ENCODE measurements at regions not wholly inside any gene's neighbourhood (a gene's known extent, or its start where the extent isn't known, plus 50 kb on each side); places are given as distances from the start of the nearest gene placed in this dataset.

DNA sequence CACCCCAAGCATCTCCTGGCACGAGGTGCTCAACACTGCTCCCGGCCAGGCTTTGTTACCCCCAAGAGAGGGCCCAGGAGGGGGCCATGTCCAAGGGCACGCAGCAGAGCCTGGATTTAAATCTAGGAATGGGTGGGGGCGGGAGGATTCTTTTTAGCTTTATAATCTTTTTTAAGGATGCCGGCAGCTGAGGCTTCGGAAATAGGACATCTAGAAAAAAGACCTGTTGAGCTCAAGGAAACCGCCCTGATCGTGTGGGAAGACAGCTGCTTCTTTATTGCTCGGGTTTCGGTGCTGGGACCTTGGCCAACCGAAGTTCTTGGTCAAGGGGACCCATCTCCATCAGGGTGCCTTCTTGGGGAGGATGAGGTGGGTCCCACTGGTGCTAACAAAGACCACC is 317.9 kb downstream of the CTTN start:
- ChIA-PET POLR2A (no interaction called here), CTCF (interaction anchor here (0.6 kb wide), 1 partner anchor 125 kb away, joined by 4 read pairs; no protein-coding TSS in a partner anchor)
- Histone ChIP-seq H3K4me3 (ENCODE audit: control insufficient read depth in 1 of 7, extremely low read depth in 1 of 7, insufficient read depth in 4 of 7, low read depth in 2 of 7, low read length in 6 of 7) (no peak overlapping the region), H3K27me3 (replicated peaks in 2 of 5; ENCODE audit: control insufficient read depth in 4 of 5, insufficient read depth in 5 of 5, low read length in 4 of 5) (peaks cover 0 to 96% (median 35%) of the 10 kb centered on the region in 5 experiments), H3K27ac (ENCODE audit: insufficient read depth in 1 of 2, low read depth in 1 of 2, low read length in 2 of 2, poor library complexity in 1 of 2, severe bottlenecking in 2 of 2) (no peak overlapping the region), H3K36me3 (ENCODE audit: control insufficient read depth in 4 of 4, insufficient read depth in 4 of 4, low read length in 3 of 4) (no peaks in the 10 kb centered on the region), H3K9me3 (ENCODE audit: control extremely low read depth in 1 of 5, control insufficient read depth in 4 of 5, insufficient read depth in 2 of 5, low read depth in 1 of 5, low read length in 4 of 5) (peaks cover 0 to 3% (median 0%) of the 10 kb centered on the region in 5 experiments), H3K4me1 (ENCODE audit: control extremely low read depth in 1 of 4, control insufficient read depth in 4 of 4, insufficient read depth in 4 of 4, low read length in 3 of 4) (peaks cover 0 to 12% (median 1%) of the 10 kb centered on the region in 4 experiments)
- no peak for DNase-seq
- 93% methylated on average over 11 of the region's 11 CpGs for WGBS (ENCODE audit: insufficient coverage)

- Histone ChIP-seq H3K4me3 (ENCODE audit: control insufficient read depth in 1 of 7, extremely low read depth in 1 of 7, insufficient read depth in 4 of 7, low read depth in 2 of 7, low read length in 6 of 7) (no peak overlapping the region), H3K4me1 (ENCODE audit: control extremely low read depth in 1 of 4, control insufficient read depth in 4 of 4, insufficient read depth in 4 of 4, low read length in 3 of 4) (peaks cover 0 to 12% (median 1%) of the 10 kb centered on the region in 4 experiments), H3K36me3 (ENCODE audit: control insufficient read depth in 4 of 4, insufficient read depth in 4 of 4, low read length in 3 of 4) (no peaks in the 10 kb centered on the region), H3K27ac (ENCODE audit: insufficient read depth in 1 of 2, low read depth in 1 of 2, low read length in 2 of 2, poor library complexity in 1 of 2, severe bottlenecking in 2 of 2) (no peak overlapping the region), H3K9me3 (ENCODE audit: control extremely low read depth in 1 of 5, control insufficient read depth in 4 of 5, insufficient read depth in 2 of 5, low read depth in 1 of 5, low read length in 4 of 5) (peaks cover 0 to 3% (median 0%) of the 10 kb centered on the region in 5 experiments), H3K27me3 (replicated peaks in 2 of 5; ENCODE audit: control insufficient read depth in 4 of 5, insufficient read depth in 5 of 5, low read length in 4 of 5) (peaks cover 0 to 96% (median 33%) of the 10 kb centered on the region in 5 experiments)
- ChIA-PET POLR2A (no interaction called here), CTCF (interaction anchor here (0.6 kb wide), 1 partner anchor 126 kb away, joined by 4 read pairs; no protein-coding TSS in a partner anchor)
- peak; percentile 30 to 64 (median 44) for DNase-seq
- WGBS (ENCODE audit: insufficient coverage) = 75% methylated on average over 29 of the region's 32 CpGs
Observed at GRCh38 chr11:70716986-70717775, 318.9 kb downstream of the CTTN start.

GRCh38 chr11:70717936-70718595 is 319.7 kb downstream of the CTTN start:
- CTCF ChIA-PET = no interaction called here
- DNase-seq = peak in 2 of 3 donors; percentile 15 to 36
- WGBS (ENCODE audit: insufficient coverage) = 63% methylated on average over 21 of the region's 21 CpGs
- Histone ChIP-seq H3K27me3 (replicated peaks in 2 of 5; ENCODE audit: control insufficient read depth in 4 of 5, insufficient read depth in 5 of 5, low read length in 4 of 5) (peaks cover 0 to 93% (median 31%) of the 10 kb centered on the region in 5 experiments), H3K9me3 (ENCODE audit: control extremely low read depth in 1 of 5, control insufficient read depth in 4 of 5, insufficient read depth in 2 of 5, low read depth in 1 of 5, low read length in 4 of 5) (peaks cover 0 to 3% (median 0%) of the 10 kb centered on the region in 5 experiments), H3K27ac (ENCODE audit: insufficient read depth in 1 of 2, low read depth in 1 of 2, low read length in 2 of 2, poor library complexity in 1 of 2, severe bottlenecking in 2 of 2) (no peak overlapping the region), H3K36me3 (ENCODE audit: control insufficient read depth in 4 of 4, insufficient read depth in 4 of 4, low read length in 3 of 4) (no peaks in the 10 kb centered on the region), H3K4me3 (ENCODE audit: control insufficient read depth in 1 of 7, extremely low read depth in 1 of 7, insufficient read depth in 4 of 7, low read depth in 2 of 7, low read length in 6 of 7) (no peak overlapping the region), H3K4me1 (ENCODE audit: control extremely low read depth in 1 of 4, control insufficient read depth in 4 of 4, insufficient read depth in 4 of 4, low read length in 3 of 4) (peaks cover 0 to 12% (median 1%) of the 10 kb centered on the region in 4 experiments)
- POLR2A ChIA-PET = no interaction called here

DNA sequence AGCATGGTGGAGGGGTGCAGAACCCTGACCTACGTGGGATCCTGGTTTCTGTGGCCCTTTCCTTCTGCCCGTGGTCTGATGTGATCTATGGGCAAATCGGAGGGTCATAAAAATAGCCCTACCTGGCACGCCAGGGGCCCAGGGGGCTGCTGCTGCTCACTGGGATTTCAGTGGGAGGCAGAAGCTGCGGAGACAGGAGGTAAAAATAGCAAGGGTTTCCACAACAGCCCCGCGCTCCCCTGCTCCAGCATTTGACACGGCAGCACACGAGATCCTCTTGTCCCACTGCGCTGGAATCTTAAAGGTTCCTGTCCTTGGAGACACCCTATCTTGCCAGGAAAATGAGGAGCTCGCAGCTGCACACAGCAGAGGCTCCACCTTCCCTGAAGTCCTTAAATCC is 321.2 kb downstream of the CTTN start:
- Histone ChIP-seq H3K27ac (ENCODE audit: insufficient read depth in 1 of 2, low read depth in 1 of 2, low read length in 2 of 2, poor library complexity in 1 of 2, severe bottlenecking in 2 of 2) (no peak overlapping the region), H3K36me3 (ENCODE audit: control insufficient read depth in 4 of 4, insufficient read depth in 4 of 4, low read length in 3 of 4) (no peaks in the 10 kb centered on the region), H3K27me3 (replicated peaks in 2 of 5; ENCODE audit: control insufficient read depth in 4 of 5, insufficient read depth in 5 of 5, low read length in 4 of 5) (peaks cover 0 to 90% (median 29%) of the 10 kb centered on the region in 5 experiments), H3K4me1 (ENCODE audit: control extremely low read depth in 1 of 4, control insufficient read depth in 4 of 4, insufficient read depth in 4 of 4, low read length in 3 of 4) (peaks cover 0 to 12% (median 1%) of the 10 kb centered on the region in 4 experiments), H3K4me3 (ENCODE audit: control insufficient read depth in 1 of 7, extremely low read depth in 1 of 7, insufficient read depth in 4 of 7, low read depth in 2 of 7, low read length in 6 of 7) (no peak overlapping the region), H3K9me3 (ENCODE audit: control extremely low read depth in 1 of 5, control insufficient read depth in 4 of 5, insufficient read depth in 2 of 5, low read depth in 1 of 5, low read length in 4 of 5) (peaks cover 0 to 5% (median 0%) of the 10 kb centered on the region in 5 experiments)
- ChIA-PET CTCF (no interaction called here), POLR2A (no interaction called here)
- no peak for DNase-seq
- 98% methylated on average over 9 of the region's 11 CpGs for WGBS (ENCODE audit: insufficient coverage)

- no peak for DNase-seq
- ChIA-PET CTCF (no interaction called here), POLR2A (no interaction called here)
- H3K36me3 ChIP-seq (ENCODE audit: control insufficient read depth in 4 of 4, insufficient read depth in 4 of 4, low read length in 3 of 4) = no peaks in the 10 kb centered on the region
- H3K4me1 ChIP-seq (ENCODE audit: control extremely low read depth in 1 of 4, control insufficient read depth in 4 of 4, insufficient read depth in 4 of 4, low read length in 3 of 4) = peaks cover 0 to 12% (median 1%) of the 10 kb centered on the region in 4 experiments
- no peak overlapping the region for H3K4me3 ChIP-seq (ENCODE audit: control insufficient read depth in 1 of 7, extremely low read depth in 1 of 7, insufficient read depth in 4 of 7, low read depth in 2 of 7, low read length in 6 of 7)
- no peak overlapping the region for H3K27ac ChIP-seq (ENCODE audit: insufficient read depth in 1 of 2, low read depth in 1 of 2, low read length in 2 of 2, poor library complexity in 1 of 2, severe bottlenecking in 2 of 2)
- H3K27me3 ChIP-seq (replicated peaks in 2 of 5; ENCODE audit: control insufficient read depth in 4 of 5, insufficient read depth in 5 of 5, low read length in 4 of 5) = peaks cover 0 to 85% (median 23%) of the 10 kb centered on the region in 5 experiments
- WGBS (ENCODE audit: insufficient coverage) = 100% methylated on average over 4 of the region's 5 CpGs
- peaks cover 0 to 5% (median 0%) of the 10 kb centered on the region in 5 experiments for H3K9me3 ChIP-seq (ENCODE audit: control extremely low read depth in 1 of 5, control insufficient read depth in 4 of 5, insufficient read depth in 2 of 5, low read depth in 1 of 5, low read length in 4 of 5)
Observed at GRCh38 chr11:70720281-70720680, 322.0 kb downstream of the CTTN start.

DNA sequence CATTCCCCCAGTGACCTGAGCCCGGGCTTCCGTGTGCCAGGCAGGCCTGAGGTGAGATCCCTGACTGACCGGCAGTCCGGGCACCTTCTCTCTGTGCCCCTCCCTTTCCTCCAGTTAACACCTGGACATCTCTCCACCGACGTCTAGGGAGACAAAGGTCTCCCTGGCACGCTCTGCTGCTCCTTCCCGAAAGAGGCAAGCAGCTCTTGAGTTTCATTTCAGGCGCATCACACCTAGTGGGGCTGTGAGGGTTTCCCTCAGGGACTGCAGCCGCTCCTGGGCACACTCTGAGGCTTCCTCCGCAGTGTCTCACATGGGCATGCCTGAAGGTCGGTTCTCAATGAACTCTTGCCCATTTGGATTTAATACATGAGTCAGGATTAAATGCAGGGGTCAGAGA is 322.7 kb downstream of the CTTN start:
- no peak overlapping the region for H3K4me3 ChIP-seq (ENCODE audit: control insufficient read depth in 1 of 7, extremely low read depth in 1 of 7, insufficient read depth in 4 of 7, low read depth in 2 of 7, low read length in 6 of 7)
- CTCF ChIA-PET = no interaction called here
- 98% methylated on average over 9 of the region's 12 CpGs for WGBS (ENCODE audit: insufficient coverage)
- H3K9me3 ChIP-seq (ENCODE audit: control extremely low read depth in 1 of 5, control insufficient read depth in 4 of 5, insufficient read depth in 2 of 5, low read depth in 1 of 5, low read length in 4 of 5) = peaks cover 0 to 5% (median 0%) of the 10 kb centered on the region in 5 experiments
- no peaks in the 10 kb centered on the region for H3K36me3 ChIP-seq (ENCODE audit: control insufficient read depth in 4 of 4, insufficient read depth in 4 of 4, low read length in 3 of 4)
- H3K27ac ChIP-seq (ENCODE audit: insufficient read depth in 1 of 2, low read depth in 1 of 2, low read length in 2 of 2, poor library complexity in 1 of 2, severe bottlenecking in 2 of 2) = no peak overlapping the region
- peaks cover 0 to 82% (median 21%) of the 10 kb centered on the region in 5 experiments for H3K27me3 ChIP-seq (replicated peaks in 2 of 5; ENCODE audit: control insufficient read depth in 4 of 5, insufficient read depth in 5 of 5, low read length in 4 of 5)
- POLR2A ChIA-PET = no interaction called here
- H3K4me1 ChIP-seq (ENCODE audit: control extremely low read depth in 1 of 4, control insufficient read depth in 4 of 4, insufficient read depth in 4 of 4, low read length in 3 of 4) = peaks cover 0 to 12% (median 1%) of the 10 kb centered on the region in 4 experiments
- DNase-seq = no peak

DNA sequence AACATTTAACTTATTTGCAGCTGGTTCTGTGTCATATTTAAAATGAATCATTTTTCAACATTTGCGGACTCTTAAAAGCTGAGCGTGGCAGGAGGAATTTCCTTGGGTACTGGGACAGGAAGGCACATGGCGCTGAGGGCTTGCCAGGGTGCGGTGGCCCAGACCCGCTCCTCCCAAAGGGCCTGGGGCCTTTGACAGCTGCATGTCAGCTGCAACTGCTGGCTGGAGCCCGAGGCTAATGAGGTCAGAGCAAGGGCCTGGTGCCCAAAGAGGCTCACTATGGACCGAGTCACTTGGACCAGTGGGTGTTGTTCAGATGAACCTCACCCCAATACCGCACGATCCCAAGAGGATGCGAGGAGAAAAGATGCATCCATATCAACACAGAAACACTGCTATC is 326.9 kb downstream of the CTTN start:
- H3K27me3 ChIP-seq (replicated peaks in 2 of 5; ENCODE audit: control insufficient read depth in 4 of 5, insufficient read depth in 5 of 5, low read length in 4 of 5) = peaks cover 0 to 63% (median 8%) of the 10 kb centered on the region in 5 experiments
- H3K4me3 ChIP-seq (ENCODE audit: control insufficient read depth in 1 of 7, extremely low read depth in 1 of 7, insufficient read depth in 4 of 7, low read depth in 2 of 7, low read length in 6 of 7) = no peak overlapping the region
- no peaks in the 10 kb centered on the region for H3K4me1 ChIP-seq (ENCODE audit: control extremely low read depth in 1 of 4, control insufficient read depth in 4 of 4, insufficient read depth in 4 of 4, low read length in 3 of 4)
- WGBS (ENCODE audit: insufficient coverage) = 95% methylated on average over 7 of the region's 10 CpGs
- H3K27ac ChIP-seq (ENCODE audit: insufficient read depth in 1 of 2, low read depth in 1 of 2, low read length in 2 of 2, poor library complexity in 1 of 2, severe bottlenecking in 2 of 2) = no peak overlapping the region
- ChIA-PET CTCF (no interaction called here), POLR2A (no interaction called here)
- peaks cover 0 to 5% (median 0%) of the 10 kb centered on the region in 5 experiments for H3K9me3 ChIP-seq (ENCODE audit: control extremely low read depth in 1 of 5, control insufficient read depth in 4 of 5, insufficient read depth in 2 of 5, low read depth in 1 of 5, low read length in 4 of 5)
- DNase-seq = no peak
- H3K36me3 ChIP-seq (ENCODE audit: control insufficient read depth in 4 of 4, insufficient read depth in 4 of 4, low read length in 3 of 4) = no peaks in the 10 kb centered on the region
